ENCODE measurements at regions not wholly inside any gene's neighbourhood (a gene's known extent, or its start where the extent isn't known, plus 50 kb on each side); places are given as distances from the start of the nearest gene placed in this dataset.

DNA sequence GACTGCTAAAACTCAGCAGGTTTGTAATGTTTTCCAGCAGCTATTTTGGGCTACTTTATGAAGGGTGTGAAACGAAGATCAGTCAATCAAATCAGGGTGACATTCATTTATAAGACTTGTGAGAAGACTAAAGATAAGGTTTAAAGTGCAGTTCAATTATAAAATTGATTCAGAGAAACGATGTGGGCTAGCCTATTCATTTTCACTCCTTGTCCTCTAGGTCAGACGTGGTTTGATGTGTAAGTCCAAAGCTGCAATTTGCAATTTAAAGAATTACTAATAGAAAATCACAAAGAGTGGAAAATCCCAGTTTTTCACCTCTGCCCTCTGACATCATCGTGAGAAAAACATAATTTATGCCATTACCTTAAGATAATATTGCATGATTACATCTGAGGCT lies 243.5 kb upstream of the NOVA1 start:
- TF ChIP-seq, protein P1, sequence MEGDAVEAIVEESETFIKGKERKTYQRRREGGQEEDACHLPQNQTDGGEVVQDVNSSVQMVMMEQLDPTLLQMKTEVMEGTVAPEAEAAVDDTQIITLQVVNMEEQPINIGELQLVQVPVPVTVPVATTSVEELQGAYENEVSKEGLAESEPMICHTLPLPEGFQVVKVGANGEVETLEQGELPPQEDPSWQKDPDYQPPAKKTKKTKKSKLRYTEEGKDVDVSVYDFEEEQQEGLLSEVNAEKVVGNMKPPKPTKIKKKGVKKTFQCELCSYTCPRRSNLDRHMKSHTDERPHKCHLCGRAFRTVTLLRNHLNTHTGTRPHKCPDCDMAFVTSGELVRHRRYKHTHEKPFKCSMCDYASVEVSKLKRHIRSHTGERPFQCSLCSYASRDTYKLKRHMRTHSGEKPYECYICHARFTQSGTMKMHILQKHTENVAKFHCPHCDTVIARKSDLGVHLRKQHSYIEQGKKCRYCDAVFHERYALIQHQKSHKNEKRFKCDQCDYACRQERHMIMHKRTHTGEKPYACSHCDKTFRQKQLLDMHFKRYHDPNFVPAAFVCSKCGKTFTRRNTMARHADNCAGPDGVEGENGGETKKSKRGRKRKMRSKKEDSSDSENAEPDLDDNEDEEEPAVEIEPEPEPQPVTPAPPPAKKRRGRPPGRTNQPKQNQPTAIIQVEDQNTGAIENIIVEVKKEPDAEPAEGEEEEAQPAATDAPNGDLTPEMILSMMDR (IDR thresholded peaks at IDR 0.05; ENCODE audit: poor library complexity, severe bottlenecking) = no peak
- TF ChIP-seq POLR2AphosphoS5 (IDR thresholded peaks at IDR 0.05) (no peak), EP300 (conservative IDR thresholded peaks at IDR 0.05; ENCODE audit: poor library complexity, severe bottlenecking) (no peak), TAF1 (IDR thresholded peaks at IDR 0.05; ENCODE audit: low read depth) (no peak), RAD21 (conservative IDR thresholded peaks at IDR 0.05) (no peak), MXI1 (conservative IDR thresholded peaks at IDR 0.05; ENCODE audit: poor library complexity, severe bottlenecking) (no peak), EZH2 (IDR thresholded peaks at IDR 0.05; ENCODE audit: borderline replicate concordance, insufficient read depth, low read length, poor library complexity, severe bottlenecking) (no peak), SMC3 (conservative IDR thresholded peaks at IDR 0.05; ENCODE audit: poor library complexity) (no peak)
- TF ChIP-seq, protein P2, sequence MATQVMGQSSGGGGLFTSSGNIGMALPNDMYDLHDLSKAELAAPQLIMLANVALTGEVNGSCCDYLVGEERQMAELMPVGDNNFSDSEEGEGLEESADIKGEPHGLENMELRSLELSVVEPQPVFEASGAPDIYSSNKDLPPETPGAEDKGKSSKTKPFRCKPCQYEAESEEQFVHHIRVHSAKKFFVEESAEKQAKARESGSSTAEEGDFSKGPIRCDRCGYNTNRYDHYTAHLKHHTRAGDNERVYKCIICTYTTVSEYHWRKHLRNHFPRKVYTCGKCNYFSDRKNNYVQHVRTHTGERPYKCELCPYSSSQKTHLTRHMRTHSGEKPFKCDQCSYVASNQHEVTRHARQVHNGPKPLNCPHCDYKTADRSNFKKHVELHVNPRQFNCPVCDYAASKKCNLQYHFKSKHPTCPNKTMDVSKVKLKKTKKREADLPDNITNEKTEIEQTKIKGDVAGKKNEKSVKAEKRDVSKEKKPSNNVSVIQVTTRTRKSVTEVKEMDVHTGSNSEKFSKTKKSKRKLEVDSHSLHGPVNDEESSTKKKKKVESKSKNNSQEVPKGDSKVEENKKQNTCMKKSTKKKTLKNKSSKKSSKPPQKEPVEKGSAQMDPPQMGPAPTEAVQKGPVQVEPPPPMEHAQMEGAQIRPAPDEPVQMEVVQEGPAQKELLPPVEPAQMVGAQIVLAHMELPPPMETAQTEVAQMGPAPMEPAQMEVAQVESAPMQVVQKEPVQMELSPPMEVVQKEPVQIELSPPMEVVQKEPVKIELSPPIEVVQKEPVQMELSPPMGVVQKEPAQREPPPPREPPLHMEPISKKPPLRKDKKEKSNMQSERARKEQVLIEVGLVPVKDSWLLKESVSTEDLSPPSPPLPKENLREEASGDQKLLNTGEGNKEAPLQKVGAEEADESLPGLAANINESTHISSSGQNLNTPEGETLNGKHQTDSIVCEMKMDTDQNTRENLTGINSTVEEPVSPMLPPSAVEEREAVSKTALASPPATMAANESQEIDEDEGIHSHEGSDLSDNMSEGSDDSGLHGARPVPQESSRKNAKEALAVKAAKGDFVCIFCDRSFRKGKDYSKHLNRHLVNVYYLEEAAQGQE (IDR thresholded peaks at IDR 0.05; ENCODE audit: borderline replicate concordance) = no peak
